ENCODE measurements at regions not wholly inside any gene's neighbourhood (a gene's known extent, or its start where the extent isn't known, plus 50 kb on each side); places are given as distances from the start of the nearest gene placed in this dataset.
"Not testable (repeated sequence)": the region's sequence is repeated elsewhere in the genome, so short reads cannot be mapped to it uniquely, and the experiment has no call there.

DNA sequence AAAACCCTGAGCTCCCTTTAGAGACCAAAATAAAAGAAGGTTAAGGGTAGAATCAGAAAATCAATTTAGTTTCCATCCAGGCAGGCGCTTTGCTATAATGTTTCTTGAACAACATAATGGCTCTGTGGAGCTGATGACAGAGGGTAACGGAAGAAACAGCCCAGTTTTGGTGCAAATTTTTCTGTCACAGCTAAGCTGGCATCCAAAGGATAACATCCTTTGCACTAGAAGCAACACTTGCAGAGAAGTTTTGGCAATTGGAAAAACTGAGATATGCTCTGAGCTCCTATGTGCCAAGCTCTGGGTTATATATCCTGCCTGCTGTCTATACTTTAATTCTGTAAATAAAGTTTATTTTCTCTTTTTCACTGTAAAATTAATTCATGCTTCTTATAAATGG, 495.3 kb upstream of the API5 start:
- TF ChIP-seq, protein P1, sequence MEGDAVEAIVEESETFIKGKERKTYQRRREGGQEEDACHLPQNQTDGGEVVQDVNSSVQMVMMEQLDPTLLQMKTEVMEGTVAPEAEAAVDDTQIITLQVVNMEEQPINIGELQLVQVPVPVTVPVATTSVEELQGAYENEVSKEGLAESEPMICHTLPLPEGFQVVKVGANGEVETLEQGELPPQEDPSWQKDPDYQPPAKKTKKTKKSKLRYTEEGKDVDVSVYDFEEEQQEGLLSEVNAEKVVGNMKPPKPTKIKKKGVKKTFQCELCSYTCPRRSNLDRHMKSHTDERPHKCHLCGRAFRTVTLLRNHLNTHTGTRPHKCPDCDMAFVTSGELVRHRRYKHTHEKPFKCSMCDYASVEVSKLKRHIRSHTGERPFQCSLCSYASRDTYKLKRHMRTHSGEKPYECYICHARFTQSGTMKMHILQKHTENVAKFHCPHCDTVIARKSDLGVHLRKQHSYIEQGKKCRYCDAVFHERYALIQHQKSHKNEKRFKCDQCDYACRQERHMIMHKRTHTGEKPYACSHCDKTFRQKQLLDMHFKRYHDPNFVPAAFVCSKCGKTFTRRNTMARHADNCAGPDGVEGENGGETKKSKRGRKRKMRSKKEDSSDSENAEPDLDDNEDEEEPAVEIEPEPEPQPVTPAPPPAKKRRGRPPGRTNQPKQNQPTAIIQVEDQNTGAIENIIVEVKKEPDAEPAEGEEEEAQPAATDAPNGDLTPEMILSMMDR (IDR thresholded peaks at IDR 0.05; ENCODE audit: unreplicated experiment), result no peak

DNA sequence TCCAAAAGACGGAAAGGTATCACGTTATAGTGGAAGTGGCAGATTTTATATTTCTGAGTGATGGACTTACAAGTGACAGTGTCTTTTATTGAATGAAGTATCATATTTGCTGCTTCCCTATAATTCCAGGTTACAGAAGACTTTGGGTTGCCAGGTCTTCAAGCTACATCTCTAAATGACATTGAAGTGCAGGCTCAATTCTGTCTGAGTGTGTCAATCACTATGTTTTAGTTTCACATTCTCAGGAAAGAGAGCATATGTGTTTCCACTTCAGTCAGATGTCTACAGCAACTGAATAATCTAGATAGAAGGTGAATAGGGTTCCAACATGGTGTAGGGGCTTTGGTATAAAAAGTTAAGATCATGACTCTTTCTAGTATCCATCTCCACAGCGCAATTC, 492.7 kb upstream of the API5 start:
- Mint-ChIP-seq H3K9me3 (ENCODE audit: unreplicated experiment) (peaks cover 5% of the 10 kb centered on the region), H3K36me3 (ENCODE audit: low read depth, unreplicated experiment) (no peaks in the 10 kb centered on the region), H3K27ac (ENCODE audit: unreplicated experiment) (no peak overlapping the region), H3K4me1 (ENCODE audit: unreplicated experiment) (no peaks in the 10 kb centered on the region), H3K4me3 (ENCODE audit: unreplicated experiment) (no peak overlapping the region), H3K27me3 (ENCODE audit: unreplicated experiment) (no peaks in the 10 kb centered on the region)
- TF ChIP-seq, protein P1 (IDR thresholded peaks at IDR 0.05; ENCODE audit: unreplicated experiment), result no peak
- no peak for DNase-seq (ENCODE audit: low spot score)

More for the DNA sequence above, 495.3 kb upstream of the API5 start:
- no peaks in the 10 kb centered on the region for H3K36me3 Mint-ChIP-seq (ENCODE audit: low read depth, unreplicated experiment)
- no peak overlapping the region for H3K4me3 Mint-ChIP-seq (ENCODE audit: unreplicated experiment)
- H3K4me1 Mint-ChIP-seq (ENCODE audit: unreplicated experiment), result no peaks in the 10 kb centered on the region
- no peaks in the 10 kb centered on the region for H3K27me3 Mint-ChIP-seq (ENCODE audit: unreplicated experiment)
- H3K27ac Mint-ChIP-seq (ENCODE audit: unreplicated experiment), result no peak overlapping the region
- no peak for DNase-seq (ENCODE audit: low spot score)
- peaks cover 5% of the 10 kb centered on the region for H3K9me3 Mint-ChIP-seq (ENCODE audit: unreplicated experiment)

DNA sequence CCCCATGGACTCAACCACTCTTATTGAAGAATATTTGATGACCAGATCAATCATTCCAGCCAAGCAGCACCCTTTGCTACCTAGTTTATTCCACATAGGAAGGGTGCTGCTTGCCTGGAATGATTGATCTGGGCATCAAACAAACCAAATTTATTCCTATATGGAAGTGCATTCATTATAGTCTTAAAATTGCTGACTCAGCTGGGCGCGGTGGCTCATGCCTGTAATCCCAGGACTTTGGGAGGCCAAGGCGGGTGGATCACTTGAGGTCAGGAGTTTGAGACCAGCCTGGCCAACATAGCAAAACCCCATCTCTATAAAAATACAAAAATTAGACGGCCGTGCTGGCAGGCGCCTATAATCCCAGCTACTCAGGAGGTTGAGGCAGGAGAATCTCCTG, 489.6 kb upstream of the API5 start:
- not testable (repeated sequence) for H3K4me1 Mint-ChIP-seq (ENCODE audit: unreplicated experiment); H3K27me3 Mint-ChIP-seq (ENCODE audit: unreplicated experiment); H3K9me3 Mint-ChIP-seq (ENCODE audit: unreplicated experiment); H3K27ac Mint-ChIP-seq (ENCODE audit: unreplicated experiment); DNase-seq (ENCODE audit: low spot score); H3K4me3 Mint-ChIP-seq (ENCODE audit: unreplicated experiment); H3K36me3 Mint-ChIP-seq (ENCODE audit: low read depth, unreplicated experiment)

GRCh38 chr11:42823546-42823945, 488.2 kb upstream of the API5 start:
- TF ChIP-seq, protein P1 (IDR thresholded peaks at IDR 0.05; ENCODE audit: unreplicated experiment), result no peak
- peaks cover 1% of the 10 kb centered on the region for H3K27me3 Mint-ChIP-seq (ENCODE audit: unreplicated experiment)
- H3K4me3 Mint-ChIP-seq (ENCODE audit: unreplicated experiment), result no peak overlapping the region
- DNase-seq (ENCODE audit: low spot score), result no peak
- H3K27ac Mint-ChIP-seq (ENCODE audit: unreplicated experiment), result no peak overlapping the region
- no peaks in the 10 kb centered on the region for H3K4me1 Mint-ChIP-seq (ENCODE audit: unreplicated experiment)
- no peaks in the 10 kb centered on the region for H3K36me3 Mint-ChIP-seq (ENCODE audit: low read depth, unreplicated experiment)
- H3K9me3 Mint-ChIP-seq (ENCODE audit: unreplicated experiment), result no peaks in the 10 kb centered on the region

DNA sequence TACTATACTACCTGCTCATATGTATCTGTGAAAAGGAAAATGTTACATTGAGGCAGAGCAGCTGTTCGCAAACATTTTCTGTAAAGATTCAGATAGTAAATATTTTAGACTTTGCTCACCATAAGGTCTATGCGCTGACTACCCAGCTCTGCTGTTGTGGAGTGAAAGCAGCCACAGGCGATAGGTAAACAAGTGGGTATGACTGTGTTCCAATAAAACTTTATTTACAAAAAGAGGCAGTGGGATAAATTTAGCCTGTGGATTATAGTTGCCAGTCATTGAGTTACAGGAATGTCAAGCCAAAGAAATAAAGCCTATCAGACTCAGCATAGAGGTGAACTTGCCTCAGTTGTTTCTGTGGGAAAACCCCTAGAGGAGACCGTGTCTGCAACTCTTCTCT, 487.7 kb upstream of the API5 start:
- TF ChIP-seq, protein P1 (IDR thresholded peaks at IDR 0.05; ENCODE audit: unreplicated experiment), result no peak
- no peak for DNase-seq (ENCODE audit: low spot score)
- Mint-ChIP-seq H3K9me3 (ENCODE audit: unreplicated experiment) (no peaks in the 10 kb centered on the region), H3K4me3 (ENCODE audit: unreplicated experiment) (no peak overlapping the region), H3K4me1 (ENCODE audit: unreplicated experiment) (no peaks in the 10 kb centered on the region), H3K27me3 (ENCODE audit: unreplicated experiment) (peaks cover 1% of the 10 kb centered on the region), H3K36me3 (ENCODE audit: low read depth, unreplicated experiment) (no peaks in the 10 kb centered on the region), H3K27ac (ENCODE audit: unreplicated experiment) (no peak overlapping the region)

GRCh38 chr11:42825598-42825997, 486.2 kb upstream of the API5 start:
- Mint-ChIP-seq H3K27ac (ENCODE audit: unreplicated experiment) (no peak overlapping the region), H3K9me3 (ENCODE audit: unreplicated experiment) (no peaks in the 10 kb centered on the region), H3K27me3 (ENCODE audit: unreplicated experiment) (peaks cover 1% of the 10 kb centered on the region), H3K36me3 (ENCODE audit: low read depth, unreplicated experiment) (no peaks in the 10 kb centered on the region), H3K4me1 (ENCODE audit: unreplicated experiment) (no peaks in the 10 kb centered on the region), H3K4me3 (ENCODE audit: unreplicated experiment) (no peak overlapping the region)
- TF ChIP-seq, protein P1 (IDR thresholded peaks at IDR 0.05; ENCODE audit: unreplicated experiment), result no peak
- DNase-seq (ENCODE audit: low spot score), result no peak
